GM12865 (cell line): ENCODE measurements at regions not wholly inside any gene's neighbourhood (a gene's known extent, or its start where the extent isn't known, plus 50 kb on each side); places are given as distances from the start of the nearest gene placed in this dataset.

Experiments used
- DNase-seq: peaks from one replicate; pipeline ENCODE4 v3.0.0; 2010; ENCODE audit warnings: low read depth
- H3K4me3 ChIP-seq: 2 replicates; pipeline ENCODE4 v1.5.1; 2011; ENCODE audit warnings: mild to moderate bottlenecking, low read depth, low read length, control low read depth
- TF ChIP-seq, protein P1 (sequence below): IDR thresholded peaks from 2 replicates; pipeline ENCODE4 v1.5.1; 2011; ENCODE audit warnings: low read length, control low read depth, low read depth, inconsistent platforms; ENCODE audit not compliant: insufficient read depth; ENCODE audit errors: missing control alignments

DNA sequence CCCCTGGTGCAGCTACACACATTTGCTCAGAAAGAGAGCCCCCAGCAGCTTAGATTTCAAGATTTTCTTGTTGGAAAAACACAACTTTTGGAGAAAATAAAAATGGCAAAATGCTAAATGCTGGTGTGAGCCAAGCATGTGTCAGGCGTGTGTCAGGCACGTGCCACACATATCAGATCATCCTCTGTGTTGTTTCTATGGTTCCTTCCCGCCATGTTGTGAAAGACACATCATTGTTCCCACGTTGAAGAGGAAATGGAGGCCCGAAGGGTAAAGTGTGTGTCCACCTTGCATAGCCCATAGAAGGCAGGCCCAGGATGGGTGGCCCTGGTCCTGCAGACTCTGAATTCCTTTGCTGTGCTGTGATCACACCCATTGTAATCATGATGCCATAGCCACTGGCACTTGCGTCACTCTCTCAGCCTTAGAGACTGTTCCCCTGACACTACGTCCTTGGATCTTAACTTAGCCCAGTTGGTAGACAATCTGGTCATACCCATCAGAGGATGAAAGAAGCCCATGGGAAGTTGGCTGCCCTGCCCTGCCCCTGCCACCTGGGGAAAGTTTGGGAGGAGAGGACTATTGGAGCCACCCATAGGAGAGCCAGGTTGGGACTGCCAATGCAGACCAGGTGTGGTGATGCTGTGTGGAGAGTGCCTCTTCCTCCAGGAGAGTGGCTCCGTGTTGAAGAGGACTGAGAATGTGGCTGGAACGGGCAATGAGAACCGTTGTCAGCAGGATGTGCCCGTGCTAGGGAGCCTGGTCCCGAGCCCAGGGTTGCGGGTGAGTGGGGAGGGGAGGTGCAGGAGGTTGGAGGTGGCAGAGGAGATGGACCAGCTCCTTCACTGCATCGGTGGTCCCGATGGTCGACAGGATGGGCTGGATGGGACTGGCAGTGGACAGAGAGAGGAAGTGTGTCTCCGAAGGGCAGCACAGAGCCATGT, 65.6 kb upstream of the IGFBP3 start:
- no peak overlapping the region for H3K4me3 ChIP-seq
- no peak for DNase-seq
- TF ChIP-seq, protein P1, sequence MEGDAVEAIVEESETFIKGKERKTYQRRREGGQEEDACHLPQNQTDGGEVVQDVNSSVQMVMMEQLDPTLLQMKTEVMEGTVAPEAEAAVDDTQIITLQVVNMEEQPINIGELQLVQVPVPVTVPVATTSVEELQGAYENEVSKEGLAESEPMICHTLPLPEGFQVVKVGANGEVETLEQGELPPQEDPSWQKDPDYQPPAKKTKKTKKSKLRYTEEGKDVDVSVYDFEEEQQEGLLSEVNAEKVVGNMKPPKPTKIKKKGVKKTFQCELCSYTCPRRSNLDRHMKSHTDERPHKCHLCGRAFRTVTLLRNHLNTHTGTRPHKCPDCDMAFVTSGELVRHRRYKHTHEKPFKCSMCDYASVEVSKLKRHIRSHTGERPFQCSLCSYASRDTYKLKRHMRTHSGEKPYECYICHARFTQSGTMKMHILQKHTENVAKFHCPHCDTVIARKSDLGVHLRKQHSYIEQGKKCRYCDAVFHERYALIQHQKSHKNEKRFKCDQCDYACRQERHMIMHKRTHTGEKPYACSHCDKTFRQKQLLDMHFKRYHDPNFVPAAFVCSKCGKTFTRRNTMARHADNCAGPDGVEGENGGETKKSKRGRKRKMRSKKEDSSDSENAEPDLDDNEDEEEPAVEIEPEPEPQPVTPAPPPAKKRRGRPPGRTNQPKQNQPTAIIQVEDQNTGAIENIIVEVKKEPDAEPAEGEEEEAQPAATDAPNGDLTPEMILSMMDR = no peak

DNA sequence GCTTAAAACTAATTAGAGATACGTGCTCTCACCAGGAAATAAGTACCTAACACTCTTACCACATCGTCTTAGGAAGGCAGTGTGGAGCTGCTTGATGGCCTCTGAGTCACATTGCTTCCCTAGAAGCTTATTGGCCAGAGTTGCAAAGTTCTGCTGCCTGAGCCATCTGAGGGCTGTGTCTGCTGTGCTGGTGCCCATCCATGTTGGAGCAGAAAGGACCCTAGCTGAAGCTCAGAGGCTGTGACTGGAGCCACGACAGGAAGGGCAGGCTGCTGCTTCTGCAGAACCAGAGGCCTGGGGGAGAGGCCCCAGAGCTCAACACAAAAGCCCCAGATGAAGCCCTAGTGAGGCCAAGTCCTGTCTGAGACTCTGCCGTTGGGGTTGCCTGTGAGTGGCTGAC, 64.8 kb upstream of the IGFBP3 start:
- no peak for DNase-seq
- TF ChIP-seq, protein P1 = no peak
- no peak overlapping the region for H3K4me3 ChIP-seq

DNA sequence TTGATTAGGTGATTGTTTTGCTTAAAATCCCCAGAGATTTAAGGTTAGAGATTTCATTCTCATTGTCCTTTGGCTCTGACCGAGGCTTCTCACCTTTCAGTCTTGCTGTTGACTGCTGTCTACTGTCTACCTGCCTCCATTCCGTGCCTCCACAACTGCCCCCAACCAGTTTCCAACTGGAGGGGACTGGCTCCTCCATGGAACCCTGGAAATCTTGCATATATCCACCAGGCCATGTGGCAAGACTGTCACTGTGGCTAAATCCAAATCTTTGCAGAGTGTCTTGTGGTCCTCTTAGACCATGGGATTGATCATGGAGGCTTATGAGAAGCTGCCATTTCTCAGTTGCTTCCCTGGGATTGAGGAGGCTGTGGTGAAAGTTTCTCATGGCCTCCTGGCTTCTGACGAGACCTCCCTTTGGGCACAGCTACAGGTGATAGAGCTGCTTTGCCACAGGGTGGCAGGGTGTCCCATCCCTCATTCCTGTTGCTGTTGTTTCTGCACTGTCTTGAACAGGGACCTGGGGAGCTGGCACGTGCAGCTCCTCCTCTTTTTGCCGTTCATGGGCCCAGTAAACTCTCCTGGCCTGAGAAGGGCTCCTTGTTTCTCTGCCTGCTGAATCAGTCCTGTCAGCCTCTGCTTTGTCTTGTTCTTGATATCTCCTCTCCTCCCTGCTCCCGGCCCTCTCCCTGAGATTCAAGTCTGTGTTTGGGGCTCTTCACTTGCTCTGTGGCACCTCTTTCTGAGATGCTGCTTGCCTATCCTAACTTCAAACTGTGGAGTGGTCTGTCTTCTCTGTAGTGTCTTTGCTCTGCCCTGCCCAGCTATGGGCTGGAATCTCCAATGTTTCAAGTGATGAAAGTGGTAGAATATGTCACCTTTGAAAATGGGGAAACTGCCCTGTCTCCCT, 63.6 kb upstream of the IGFBP3 start:
- TF ChIP-seq, protein P1 = no peak
- DNase-seq = peak; percentile 26
- no peak overlapping the region for H3K4me3 ChIP-seq

DNA sequence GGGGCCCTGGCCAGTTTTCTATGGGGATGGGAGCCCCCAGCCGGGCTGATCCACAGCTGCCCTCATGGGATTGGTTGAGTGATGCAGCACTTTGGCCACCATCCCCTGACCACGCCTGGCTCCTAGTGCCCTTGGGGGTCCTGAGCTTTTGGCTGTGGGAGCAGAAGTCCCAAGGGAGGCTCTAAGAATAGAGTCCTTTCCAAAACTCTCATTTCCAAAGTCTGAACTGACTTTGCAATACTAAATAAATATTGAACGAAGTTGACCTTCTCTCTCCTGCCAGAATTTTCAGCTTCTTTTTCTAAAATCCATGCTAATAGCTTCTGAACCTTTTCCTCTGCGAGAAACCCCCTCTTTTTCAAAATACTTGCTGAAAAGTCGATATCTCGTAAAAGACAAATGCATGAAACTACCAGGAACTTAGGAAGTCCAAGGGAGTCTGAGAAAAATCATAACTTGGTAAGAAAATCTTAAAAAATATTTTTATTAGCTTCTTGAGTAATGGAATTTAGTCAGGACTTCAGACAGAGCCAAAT, 62.7 kb upstream of the IGFBP3 start:
- TF ChIP-seq, protein P1 = no peak
- DNase-seq = no peak
- H3K4me3 ChIP-seq = no peak overlapping the region

GRCh38 chr7:45982907-45983719, 62.0 kb upstream of the IGFBP3 start:
- H3K4me3 ChIP-seq = no peak overlapping the region
- DNase-seq = no peak
- TF ChIP-seq, protein P1 = no peak

GRCh38 chr7:45982132-45982531, 61.1 kb upstream of the IGFBP3 start:
- no peak for DNase-seq
- no peak overlapping the region for H3K4me3 ChIP-seq

More at GRCh38 chr7:45982132-45982531, 61.1 kb upstream of the IGFBP3 start:
- TF ChIP-seq, protein P1 = no peak
